UCSD-AML1 (cell line): ENCODE measurements at regions not wholly inside any gene's neighbourhood (a gene's known extent, or its start where the extent isn't known, plus 50 kb on each side); places are given as distances from the start of the nearest gene placed in this dataset.

ENCODE experiments used
- DNase-seq: peaks from one replicate; lab custom pipeline; 2025; ENCODE audit not compliant: unreplicated experiment; lab: John Stamatoyannopoulos, UW

- no peak for DNase-seq
Measured at GRCh38 chr2:176753205-176753604, 459.4 kb upstream of the HNRNPA3 start.

- DNase-seq: no peak
Measured at GRCh38 chr2:176753752-176754474, 458.7 kb upstream of the HNRNPA3 start.

- DNase-seq: no peak
Measured at GRCh38 chr2:176755537-176756135, 457.0 kb upstream of the HNRNPA3 start.

GRCh38 chr2:176758426-176758825 is 454.2 kb upstream of the HNRNPA3 start:
- DNase-seq: no peak

- DNase-seq: no peak
Measured at GRCh38 chr2:176760439-176760838, 452.2 kb upstream of the HNRNPA3 start.

- no peak for DNase-seq
Measured at GRCh38 chr2:176763130-176763529, 449.5 kb upstream of the HNRNPA3 start.

GRCh38 chr2:176763851-176764404 is 448.7 kb upstream of the HNRNPA3 start:
- DNase-seq: no peak

- DNase-seq: no peak
Measured at GRCh38 chr2:176764921-176765320, 447.7 kb upstream of the HNRNPA3 start.

GRCh38 chr2:176766005-176766404 is 446.6 kb upstream of the HNRNPA3 start:
- DNase-seq: no peak

- no peak for DNase-seq
Measured at GRCh38 chr2:176768185-176768584, 444.4 kb upstream of the HNRNPA3 start.

GRCh38 chr2:176769021-176769420 is 443.6 kb upstream of the HNRNPA3 start:
- DNase-seq: no peak

- DNase-seq: no peak
Measured at GRCh38 chr2:176769499-176770370, 442.9 kb upstream of the HNRNPA3 start.

- no peak for DNase-seq
Measured at GRCh38 chr2:176772816-176773215, 439.8 kb upstream of the HNRNPA3 start.

- no peak for DNase-seq
Measured at GRCh38 chr2:176774766-176775451, 437.7 kb upstream of the HNRNPA3 start.

GRCh38 chr2:176777262-176777661 is 435.3 kb upstream of the HNRNPA3 start:
- DNase-seq: no peak

GRCh38 chr2:176779917-176780316 is 432.7 kb upstream of the HNRNPA3 start:
- no peak for DNase-seq

GRCh38 chr2:176780348-176780747 is 432.2 kb upstream of the HNRNPA3 start:
- no peak for DNase-seq

- DNase-seq: no peak
Measured at GRCh38 chr2:176781570-176782217, 430.9 kb upstream of the HNRNPA3 start.

- DNase-seq: no peak
Measured at GRCh38 chr2:176784633-176785200, 427.9 kb upstream of the HNRNPA3 start.

GRCh38 chr2:176789751-176790150 is 422.8 kb upstream of the HNRNPA3 start:
- no peak for DNase-seq
